Fibroblast of gingiva (primary cell): ENCODE measurements at regions not wholly inside any gene's neighbourhood (a gene's known extent, or its start where the extent isn't known, plus 50 kb on each side); places are given as distances from the start of the nearest gene placed in this dataset.

ENCODE experiments used
- DNase-seq: peaks from one replicate; pipeline ENCODE4 v3.0.0-alpha.2; 2011; ENCODE audit warnings: low read depth

- no peak for DNase-seq
Measured at GRCh38 chr11:119520400-119520799, 97.4 kb upstream of the THY1 start.

- no peak for DNase-seq
Measured at GRCh38 chr11:119519796-119520195, 96.8 kb upstream of the THY1 start.

GRCh38 chr11:119518746-119519730 lies 96.1 kb upstream of the THY1 start:
- DNase-seq = no peak

GRCh38 chr11:119515771-119516400 lies 92.9 kb upstream of the THY1 start:
- peak; percentile 22 for DNase-seq

- DNase-seq = no peak
Measured at GRCh38 chr11:119513806-119514170, 90.8 kb upstream of the THY1 start.

- no peak for DNase-seq
Measured at GRCh38 chr11:119513131-119513805, 90.3 kb upstream of the THY1 start.

- DNase-seq = no peak
Measured at GRCh38 chr11:119512369-119512768, 89.4 kb upstream of the THY1 start.

- no peak for DNase-seq
Measured at GRCh38 chr11:119511614-119512306, 88.8 kb upstream of the THY1 start.

- peak; percentile 77 for DNase-seq
Measured at GRCh38 chr11:119509969-119510401, 87.0 kb upstream of the THY1 start.

GRCh38 chr11:119509282-119509841 lies 86.4 kb upstream of the THY1 start:
- peak; percentile 31 for DNase-seq

GRCh38 chr11:119506436-119506835 lies 83.5 kb upstream of the THY1 start:
- no peak for DNase-seq

- DNase-seq = peak; percentile 65
Measured at GRCh38 chr11:119505861-119506260, 82.9 kb upstream of the THY1 start.

- no peak for DNase-seq
Measured at GRCh38 chr11:119505071-119505470, 82.1 kb upstream of the THY1 start.

- peak; percentile 53 for DNase-seq
Measured at GRCh38 chr11:119504371-119504770, 81.4 kb upstream of the THY1 start.

- DNase-seq = no peak
Measured at GRCh38 chr11:119501777-119502405, 78.9 kb upstream of the THY1 start.

- DNase-seq = no peak
Measured at GRCh38 chr11:119497717-119498116, 74.7 kb upstream of the THY1 start.

- no peak for DNase-seq
Measured at GRCh38 chr11:119496997-119497396, 74.0 kb upstream of the THY1 start.

- peak; percentile 67 for DNase-seq
Measured at GRCh38 chr11:119496469-119496868, 73.5 kb upstream of the THY1 start.

GRCh38 chr11:119493712-119494111 lies 70.7 kb upstream of the THY1 start:
- no peak for DNase-seq

- DNase-seq = no peak
Measured at GRCh38 chr11:119491753-119492510, 69.0 kb upstream of the THY1 start.
